Gastrocnemius medialis (tissue), 4 donors: ENCODE measurements at regions not wholly inside any gene's neighbourhood (a gene's known extent, or its start where the extent isn't known, plus 50 kb on each side); places are given as distances from the start of the nearest gene placed in this dataset.

Experiments used
- ATAC-seq, 2 donors: fragments of 150-250 bp; one replicate each; pipeline ENCODE4 v1.9.1; 2016
- DNase-seq, 2 donors: peaks; one replicate each; pipeline ENCODE4 v3.0.0-alpha.2; 2019
- H3K27ac ChIP-seq, 4 donors: fragments of 200-600 bp; sonication (generic); 1 replicate in 1 of 4; 2 replicates in 3 of 4; pipeline ENCODE4 v1.5.1; 2016 to 2018; ENCODE audit warnings: mild to moderate bottlenecking in 2 of 4, moderate library complexity in 1 of 4
- H3K27me3 ChIP-seq, 3 donors: fragments of 200-600 bp; sonication (generic) in 2 of 3; 1 replicate in 1 of 3; 2 replicates in 2 of 3; pipeline versions ENCODE4 v1.5.1 to v1.6.0; 2016 to 2019; ENCODE audit warnings: mild to moderate bottlenecking in 1 of 3, moderate library complexity in 1 of 3
- H3K36me3 ChIP-seq, 2 donors: fragments of 200-600 bp; sonication (generic) in 1 of 2; one replicate each; pipeline ENCODE4 v1.5.1; 2017 to 2018
- H3K4me1 ChIP-seq, 2 donors: fragments of 200-600 bp; sonication (generic) in 1 of 2; one replicate each; pipeline ENCODE4 v1.5.1; 2016 to 2017; ENCODE audit warnings: mild to moderate bottlenecking in 2 of 2
- H3K4me3 ChIP-seq, 4 donors: fragments of 200-600 bp; sonication (generic) in 3 of 4; 1 replicate in 1 of 4; 2 replicates in 3 of 4; pipeline ENCODE4 v1.5.1; 2016 to 2019; ENCODE audit warnings: mild to moderate bottlenecking in 2 of 4
- H3K9me3 ChIP-seq, 3 donors: fragments of 200-600 bp; sonication (generic) in 2 of 3; 1 replicate in 1 of 3; 2 replicates in 2 of 3; pipeline ENCODE4 v1.5.1; 2016 to 2019
- CTCF ChIP-seq, 5 experiments: fragments of 450-650 bp in 3 of 5; fragments of 200-600 bp in 2 of 5; sonication (generic) in 2 of 5; IDR thresholded peaks in 4 of 5; conservative IDR thresholded peaks in 1 of 5; 1 replicate in 4 of 5; 2 replicates in 1 of 5; pipeline ENCODE4 v1.5.1; 2016 to 2019; ENCODE audit warnings: antibody characterized with exemption in 5 of 5, mild to moderate bottlenecking in 3 of 5, moderate library complexity in 3 of 5
- POLR2A ChIP-seq, 2 donors: fragments of 450-650 bp; IDR thresholded peaks; one replicate each; pipeline ENCODE4 v1.6.1; 2017; ENCODE audit warnings: antibody characterized with exemption in 2 of 2, mild to moderate bottlenecking in 2 of 2, moderate library complexity in 2 of 2
- in situ Hi-C, 4 donors: fragments of 200-750 bp; cut with MboI; loops; one replicate each; pipeline versions ENCODE4 v1.15.0 to v1.8.0; 2017; ENCODE audit warnings: low sequenced_read_pairs in 4 of 4
- intact Hi-C: fragments of 100-400 bp; cut with DNase I; formaldehyde crosslinking; loops from one replicate; pipeline ENCODE4 v1.15.1; 2023; ENCODE audit warnings: low total_unique reads

- no peaks in the 10 kb centered on the region for H3K9me3 ChIP-seq
- in situ Hi-C loops = no loop called here
- intact Hi-C loops = no loop called here
- no peaks in the 10 kb centered on the region for H3K36me3 ChIP-seq
- TF ChIP-seq CTCF (IDR thresholded peaks at IDR 0.05 in 4 of 5, conservative IDR thresholded peaks at IDR 0.05 in 1 of 5) (no peak), POLR2A (IDR thresholded peaks at IDR 0.05) (no peak)
- no peaks in the 10 kb centered on the region for H3K27me3 ChIP-seq
- ATAC-seq (no peak), DNase-seq (no peak)
- H3K4me1 ChIP-seq = no peaks in the 10 kb centered on the region
- no peak overlapping the region for H3K27ac ChIP-seq
- no peak overlapping the region for H3K4me3 ChIP-seq
Observed at GRCh38 chr20:39290575-39290974, 328.4 kb downstream of the DHX35 start.

GRCh38 chr20:39289831-39290230 lies 327.7 kb downstream of the DHX35 start:
- in situ Hi-C loops (no loop called here), intact Hi-C loops (no loop called here)
- Histone ChIP-seq H3K36me3 (no peaks in the 10 kb centered on the region), H3K27me3 (no peaks in the 10 kb centered on the region), H3K9me3 (no peaks in the 10 kb centered on the region), H3K4me1 (no peaks in the 10 kb centered on the region), H3K27ac (no peak overlapping the region), H3K4me3 (no peak overlapping the region)
- ATAC-seq (no peak), DNase-seq (no peak)
- TF ChIP-seq POLR2A (IDR thresholded peaks at IDR 0.05) (no peak), CTCF (IDR thresholded peaks at IDR 0.05 in 4 of 5, conservative IDR thresholded peaks at IDR 0.05 in 1 of 5) (no peak)

GRCh38 chr20:39289316-39289715 lies 327.2 kb downstream of the DHX35 start:
- no peak for ATAC-seq
- no peaks in the 10 kb centered on the region for H3K4me1 ChIP-seq
- in situ Hi-C loops = no loop called here
- H3K27me3 ChIP-seq = no peaks in the 10 kb centered on the region
- intact Hi-C loops = no loop called here
- H3K27ac ChIP-seq = no peak overlapping the region
- H3K36me3 ChIP-seq = no peaks in the 10 kb centered on the region
- H3K4me3 ChIP-seq = no peak overlapping the region
- H3K9me3 ChIP-seq = no peaks in the 10 kb centered on the region
- no peak for TF ChIP-seq CTCF (IDR thresholded peaks at IDR 0.05 in 4 of 5, conservative IDR thresholded peaks at IDR 0.05 in 1 of 5)
- TF ChIP-seq POLR2A (IDR thresholded peaks at IDR 0.05) = no peak
- DNase-seq = no peak

DNA sequence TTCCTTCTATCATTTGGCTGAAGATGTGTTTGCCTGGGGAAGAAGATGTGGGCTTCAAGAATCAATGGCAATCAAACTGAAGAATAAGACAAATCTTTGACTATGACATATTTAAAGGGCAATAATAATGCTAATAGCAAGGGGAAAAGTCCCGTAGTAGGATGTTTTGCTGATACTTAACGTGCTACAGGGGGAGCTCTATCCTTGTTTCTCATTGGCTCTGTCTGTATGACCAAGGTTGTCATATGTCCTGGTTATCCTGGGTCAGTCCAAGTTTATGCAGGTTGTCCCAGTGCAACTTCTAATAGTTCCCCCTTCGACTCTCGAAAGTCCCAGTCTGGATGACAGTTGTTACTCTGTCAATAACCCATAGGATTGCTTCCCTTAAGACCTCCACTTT lies 321.3 kb downstream of the DHX35 start:
- TF ChIP-seq CTCF (IDR thresholded peaks at IDR 0.05 in 4 of 5, conservative IDR thresholded peaks at IDR 0.05 in 1 of 5) = no peak
- TF ChIP-seq POLR2A (IDR thresholded peaks at IDR 0.05) = no peak
- H3K4me3 ChIP-seq = no peak overlapping the region
- H3K27me3 ChIP-seq = no peaks in the 10 kb centered on the region
- no peaks in the 10 kb centered on the region for H3K9me3 ChIP-seq
- no peaks in the 10 kb centered on the region for H3K36me3 ChIP-seq
- DNase-seq (no peak), ATAC-seq (no peak)
- in situ Hi-C loops = no loop called here
- no peak overlapping the region for H3K27ac ChIP-seq
- intact Hi-C loops = no loop called here
- H3K4me1 ChIP-seq = peaks cover 0 to 4% of the 10 kb centered on the region in 2 donors

- peak in 1 of 2 donors; percentile 33 for ATAC-seq
- Histone ChIP-seq H3K27me3 (no peaks in the 10 kb centered on the region), H3K9me3 (no peaks in the 10 kb centered on the region), H3K36me3 (no peaks in the 10 kb centered on the region), H3K4me1 (peaks cover 0 to 4% of the 10 kb centered on the region in 2 donors), H3K27ac (no peak overlapping the region), H3K4me3 (no peak overlapping the region)
- intact Hi-C loops = no loop called here
- DNase-seq = no peak
- TF ChIP-seq CTCF (IDR thresholded peaks at IDR 0.05 in 4 of 5, conservative IDR thresholded peaks at IDR 0.05 in 1 of 5) (no peak), POLR2A (IDR thresholded peaks at IDR 0.05) (no peak)
- in situ Hi-C loops = no loop called here
Observed at GRCh38 chr20:39282619-39283092, 320.5 kb downstream of the DHX35 start.
